Mesendoderm (in vitro differentiated cells): ENCODE measurements at regions not wholly inside any gene's neighbourhood (a gene's known extent, or its start where the extent isn't known, plus 50 kb on each side); places are given as distances from the start of the nearest gene placed in this dataset.

Experiments
- DNase-seq: peaks from one replicate; pipeline ENCODE4 v3.0.0; 2013
- H2AK5ac ChIP-seq: 2 replicates; pipeline ENCODE4 v1.6.1; 2013; ENCODE audit warnings: low read length, inconsistent platforms
- H2BK120ac ChIP-seq: 2 replicates; pipeline ENCODE4 v1.6.1; 2013; ENCODE audit warnings: low read depth, mild to moderate bottlenecking, low read length, moderate library complexity, mixed read lengths
- H2BK15ac ChIP-seq: replicated peaks from 2 replicates; pipeline ENCODE4 v1.6.1; 2013; ENCODE audit warnings: low read depth, mild to moderate bottlenecking, moderate library complexity
- H2BK5ac ChIP-seq: 2 replicates; pipeline ENCODE4 v1.6.1; 2013; ENCODE audit warnings: low read length, inconsistent platforms
- H3K18ac ChIP-seq: 2 replicates; pipeline ENCODE4 v1.6.1; 2013; ENCODE audit warnings: mild to moderate bottlenecking, low read length, mixed read lengths
- H3K23ac ChIP-seq: one replicate; pipeline ENCODE4 v1.6.1; 2013; ENCODE audit warnings: low read length
- H3K27ac ChIP-seq: 2 replicates; pipeline ENCODE4 v1.5.1; 2013; ENCODE audit warnings: low read depth, mild to moderate bottlenecking, inconsistent platforms, low read length, moderate library complexity
- H3K27me3 ChIP-seq: 2 replicates; pipeline ENCODE4 v1.6.1; 2013; ENCODE audit warnings: low read length, control low read depth, mild to moderate bottlenecking, inconsistent platforms; ENCODE audit not compliant: insufficient read depth, poor library complexity
- H3K36me3 ChIP-seq: 2 replicates; pipeline ENCODE4 v1.6.1; 2013; ENCODE audit warnings: low read length, inconsistent platforms; ENCODE audit not compliant: control insufficient read depth, insufficient read depth
- H3K4ac ChIP-seq: one replicate; pipeline ENCODE4 v1.6.1; 2013; ENCODE audit warnings: low read depth, mild to moderate bottlenecking, low read length, moderate library complexity
- H3K4me1 ChIP-seq: 2 replicates; pipeline ENCODE4 v1.6.1; 2013; ENCODE audit warnings: low read depth, low read length, inconsistent platforms; ENCODE audit not compliant: control insufficient read depth
- H3K4me2 ChIP-seq: 2 replicates; pipeline ENCODE4 v1.6.1; 2013; ENCODE audit warnings: low read length
- H3K4me3 ChIP-seq: 2 replicates; pipeline ENCODE4 v1.5.1; 2013; ENCODE audit warnings: mild to moderate bottlenecking, low read length
- H3K56ac ChIP-seq: one replicate; pipeline ENCODE4 v1.6.1; 2013; ENCODE audit warnings: low read length
- H3K79me1 ChIP-seq: 2 replicates; pipeline ENCODE4 v1.6.1; 2013; ENCODE audit warnings: low read length, inconsistent platforms
- H3K79me2 ChIP-seq: 2 replicates; pipeline ENCODE4 v1.6.1; 2013; ENCODE audit warnings: mild to moderate bottlenecking, low read length; ENCODE audit not compliant: control insufficient read depth, insufficient read depth
- H3K9ac ChIP-seq: 2 replicates; pipeline ENCODE4 v1.6.1; 2013; ENCODE audit warnings: low read length, inconsistent platforms
- H4K5ac ChIP-seq: one replicate; pipeline ENCODE4 v1.6.1; 2013; ENCODE audit warnings: low read length
- H4K8ac ChIP-seq: one replicate; pipeline ENCODE4 v1.6.1; 2013; ENCODE audit warnings: low read depth, mild to moderate bottlenecking, control low read depth, low read length, moderate library complexity
- WGBS: extraction: QIAGEN DNeasy Blood & Tissue Kit; methylation state at CpG from one replicate; pipeline ENCODE4 v1.1.7; 2013; ENCODE audit warnings: low lambda C conversion rate, missing lambda C conversion rate; ENCODE audit not compliant: insufficient coverage; ENCODE audit errors: extremely low coverage; 5-methylcytosine and 5-hydroxymethylcytosine counted together

DNA sequence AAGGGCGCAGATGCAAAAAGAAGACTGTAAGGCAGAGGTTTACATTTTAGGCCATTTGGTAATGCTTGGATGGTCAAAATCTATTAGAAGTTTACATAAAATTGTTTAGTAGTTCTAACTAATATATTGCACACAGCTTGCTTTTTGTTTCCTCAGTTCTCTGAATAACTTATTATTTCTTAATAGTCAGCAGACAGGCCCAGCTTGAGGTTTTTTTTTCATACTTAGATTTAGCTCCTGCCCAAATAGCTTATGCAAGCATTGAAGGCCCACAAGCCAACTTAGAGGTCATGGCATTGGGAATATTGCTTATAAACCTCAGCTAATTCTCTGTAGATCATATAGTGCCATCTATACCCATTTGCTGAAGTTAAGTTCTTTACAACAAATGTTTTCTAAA is 172.5 kb downstream of the RAP2B start:
- no peaks in the 10 kb centered on the region for H3K79me2 ChIP-seq
- no peaks in the 10 kb centered on the region for H3K79me1 ChIP-seq
- no peak overlapping the region for H4K5ac ChIP-seq
- no peaks in the 10 kb centered on the region for H3K36me3 ChIP-seq
- H4K8ac ChIP-seq: no peak overlapping the region
- H2BK15ac ChIP-seq: no peak overlapping the region
- H3K27ac ChIP-seq: no peak overlapping the region
- H3K56ac ChIP-seq: no peak overlapping the region
- no peak overlapping the region for H2BK120ac ChIP-seq
- no peak overlapping the region for H3K9ac ChIP-seq
- no CpG with 5 or more reads among the region's 1 CpG for WGBS
- no peak overlapping the region for H3K18ac ChIP-seq
- H2BK5ac ChIP-seq: no peak overlapping the region
- H3K23ac ChIP-seq: no peak overlapping the region
- no peak for DNase-seq
- no peaks in the 10 kb centered on the region for H3K27me3 ChIP-seq
- no peak overlapping the region for H2AK5ac ChIP-seq
- no peak overlapping the region for H3K4me3 ChIP-seq
- H3K4ac ChIP-seq: no peak overlapping the region
- H3K4me1 ChIP-seq: no peaks in the 10 kb centered on the region
- H3K4me2 ChIP-seq: no peak overlapping the region

DNA sequence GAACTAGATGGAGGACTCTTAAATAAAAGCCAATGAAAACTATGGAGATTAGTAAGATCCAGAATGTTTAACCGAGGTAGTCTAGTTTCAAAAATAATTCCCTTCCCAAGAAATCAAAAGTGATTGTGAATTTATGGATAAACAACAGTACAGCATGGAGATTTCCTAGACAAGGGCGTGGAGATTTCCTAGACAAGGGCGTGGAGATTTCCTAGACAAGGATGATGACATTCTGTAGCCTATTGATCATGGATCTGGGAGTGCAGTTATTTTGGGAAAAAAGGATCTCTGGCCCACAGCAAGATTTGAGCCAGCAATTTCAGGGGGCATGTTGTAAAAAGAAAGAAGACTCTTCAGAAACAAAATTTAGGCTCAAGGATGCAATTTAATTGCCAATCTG is 175.3 kb downstream of the RAP2B start:
- no peak for DNase-seq
- H3K27ac ChIP-seq: no peak overlapping the region
- no peak overlapping the region for H3K18ac ChIP-seq
- no CpG with 5 or more reads among the region's 3 CpGs for WGBS
- H3K56ac ChIP-seq: no peak overlapping the region
- H3K4me2 ChIP-seq: no peak overlapping the region
- no peak overlapping the region for H2BK15ac ChIP-seq
- no peak overlapping the region for H2AK5ac ChIP-seq
- no peaks in the 10 kb centered on the region for H3K36me3 ChIP-seq
- no peak overlapping the region for H4K8ac ChIP-seq
- H3K79me1 ChIP-seq: no peaks in the 10 kb centered on the region
- no peak overlapping the region for H3K9ac ChIP-seq
- H3K23ac ChIP-seq: no peak overlapping the region
- H3K27me3 ChIP-seq: no peaks in the 10 kb centered on the region
- H3K4me1 ChIP-seq: no peaks in the 10 kb centered on the region
- H4K5ac ChIP-seq: no peak overlapping the region
- no peak overlapping the region for H3K4ac ChIP-seq
- H3K4me3 ChIP-seq: no peak overlapping the region
- H2BK120ac ChIP-seq: no peak overlapping the region
- H3K79me2 ChIP-seq: no peaks in the 10 kb centered on the region
- no peak overlapping the region for H2BK5ac ChIP-seq

DNA sequence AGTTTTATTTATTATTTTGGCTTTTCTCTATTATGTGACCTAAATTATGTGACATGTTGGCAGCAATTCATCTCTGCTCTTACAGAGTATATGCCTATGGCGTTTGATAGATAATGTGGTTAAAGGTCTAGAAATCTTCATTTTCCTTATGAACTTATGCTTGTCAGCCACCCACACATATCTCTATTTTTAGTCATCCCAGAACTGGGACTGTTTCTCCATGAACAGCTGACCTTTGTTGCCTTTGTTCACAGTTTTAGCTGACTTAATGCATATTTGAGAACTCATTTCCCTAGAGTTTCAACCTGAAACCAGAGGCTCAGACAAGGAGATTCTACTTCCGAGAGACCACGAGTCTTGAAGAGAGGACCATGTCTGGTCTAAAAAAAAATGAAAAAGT is 176.5 kb downstream of the RAP2B start:
- Histone ChIP-seq H3K79me2 (no peaks in the 10 kb centered on the region), H3K4me3 (no peak overlapping the region), H2BK5ac (no peak overlapping the region), H3K4me2 (no peak overlapping the region), H4K5ac (no peak overlapping the region), H2BK120ac (no peak overlapping the region), H3K27ac (no peak overlapping the region), H3K9ac (no peak overlapping the region), H3K18ac (no peak overlapping the region), H2BK15ac (no peak overlapping the region), H3K4ac (no peak overlapping the region), H3K79me1 (no peaks in the 10 kb centered on the region), H3K56ac (no peak overlapping the region), H4K8ac (no peak overlapping the region), H3K36me3 (no peaks in the 10 kb centered on the region), H3K23ac (no peak overlapping the region), H2AK5ac (no peak overlapping the region), H3K4me1 (no peaks in the 10 kb centered on the region), H3K27me3 (no peaks in the 10 kb centered on the region)
- WGBS: no CpG with 5 or more reads among the region's 3 CpGs
- DNase-seq: no peak

DNA sequence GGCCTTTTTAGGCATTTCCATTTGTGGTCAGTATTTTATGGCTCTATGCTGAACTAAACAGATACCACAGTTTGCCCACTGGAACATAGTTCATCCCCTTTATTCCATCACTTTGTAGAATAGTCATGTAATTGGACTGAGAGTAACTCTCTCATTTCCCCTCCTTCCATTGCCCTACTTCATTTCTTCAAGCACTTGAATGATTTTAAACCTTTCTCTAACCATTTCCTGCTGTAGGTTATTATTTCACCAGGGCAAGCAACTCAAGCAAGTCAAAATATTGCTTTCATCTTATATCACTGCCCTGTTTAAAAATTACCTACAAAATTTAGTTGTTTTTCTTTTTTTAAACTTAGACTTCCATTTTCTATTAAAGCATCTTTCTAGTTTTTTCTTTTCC is 177.0 kb downstream of the RAP2B start:
- no peak overlapping the region for H3K4me2 ChIP-seq
- H3K23ac ChIP-seq: no peak overlapping the region
- no peaks in the 10 kb centered on the region for H3K79me1 ChIP-seq
- no peak overlapping the region for H3K4me3 ChIP-seq
- no peak overlapping the region for H3K27ac ChIP-seq
- no peaks in the 10 kb centered on the region for H3K79me2 ChIP-seq
- H2BK120ac ChIP-seq: no peak overlapping the region
- H2AK5ac ChIP-seq: no peak overlapping the region
- no peak overlapping the region for H3K18ac ChIP-seq
- no peak overlapping the region for H4K8ac ChIP-seq
- no peak for DNase-seq
- no peak overlapping the region for H3K56ac ChIP-seq
- H3K36me3 ChIP-seq: no peaks in the 10 kb centered on the region
- H3K4me1 ChIP-seq: no peaks in the 10 kb centered on the region
- no peak overlapping the region for H2BK15ac ChIP-seq
- no peak overlapping the region for H4K5ac ChIP-seq
- no peak overlapping the region for H2BK5ac ChIP-seq
- no peaks in the 10 kb centered on the region for H3K27me3 ChIP-seq
- no peak overlapping the region for H3K9ac ChIP-seq
- no peak overlapping the region for H3K4ac ChIP-seq

DNA sequence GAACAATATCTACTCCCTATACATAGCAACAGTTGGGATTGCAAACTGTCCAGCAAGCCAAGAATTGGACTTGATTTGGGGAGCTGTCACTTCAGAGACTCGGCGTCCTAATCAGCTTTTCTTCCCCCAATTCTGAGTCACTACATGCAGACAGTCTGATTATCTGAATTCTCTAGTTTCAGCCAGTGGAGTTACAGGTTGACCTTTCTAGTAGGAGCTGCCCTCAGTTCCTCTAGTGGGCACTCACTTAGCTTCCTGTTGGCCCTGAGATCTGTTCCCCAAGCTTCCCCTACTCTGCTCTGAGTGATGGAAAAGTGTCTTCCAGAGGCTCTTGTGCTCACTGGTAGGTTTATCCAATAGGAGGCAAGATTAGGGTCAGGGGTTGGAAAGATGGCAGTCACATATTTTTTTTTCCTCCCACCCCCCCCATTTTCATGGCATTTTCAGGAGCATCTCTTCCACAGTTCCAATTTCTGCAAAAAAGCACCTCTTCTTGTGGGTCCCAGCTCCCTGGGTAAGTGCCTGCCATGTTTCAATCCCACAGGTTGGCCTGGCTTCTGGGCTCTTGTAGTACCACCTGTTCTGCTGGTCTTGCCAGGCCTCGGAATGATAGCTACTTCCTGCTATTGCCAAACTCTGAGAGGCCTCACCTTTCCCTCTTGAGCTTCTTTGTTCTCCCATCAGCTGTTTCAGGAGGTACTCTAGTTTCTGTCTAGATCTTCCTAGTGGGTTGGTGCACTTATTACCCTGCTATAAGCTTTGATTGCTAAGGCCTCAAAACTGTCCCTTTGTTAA is 182.2 kb downstream of the RAP2B start:
- H2BK120ac ChIP-seq: no peak overlapping the region

More for the DNA sequence above, 182.2 kb downstream of the RAP2B start:
- no peak overlapping the region for H3K27ac ChIP-seq
- no peaks in the 10 kb centered on the region for H3K36me3 ChIP-seq
- no peak for DNase-seq
- no peak overlapping the region for H3K4me3 ChIP-seq
- no peaks in the 10 kb centered on the region for H3K79me2 ChIP-seq
- H3K56ac ChIP-seq: no peak overlapping the region
- no peak overlapping the region for H3K4ac ChIP-seq
- H3K9ac ChIP-seq: no peak overlapping the region
- H3K4me1 ChIP-seq: peaks cover 2% of the 10 kb centered on the region
- H2BK5ac ChIP-seq: no peak overlapping the region
- H3K79me1 ChIP-seq: no peaks in the 10 kb centered on the region
- H2AK5ac ChIP-seq: no peak overlapping the region
- no peak overlapping the region for H3K4me2 ChIP-seq
- H3K23ac ChIP-seq: no peak overlapping the region
- no peak overlapping the region for H4K5ac ChIP-seq
- no peak overlapping the region for H4K8ac ChIP-seq
- no peaks in the 10 kb centered on the region for H3K27me3 ChIP-seq
- H3K18ac ChIP-seq: no peak overlapping the region
- no CpG with 5 or more reads among the region's 3 CpGs for WGBS
- H2BK15ac ChIP-seq: no peak overlapping the region
